Retinal pigment epithelial cell (primary cell): ENCODE measurements at regions not wholly inside any gene's neighbourhood (a gene's known extent, or its start where the extent isn't known, plus 50 kb on each side); places are given as distances from the start of the nearest gene placed in this dataset.

Source experiments
- DNase-seq: peaks from one replicate; pipeline ENCODE4 v3.0.0-alpha.2; 2010; ENCODE audit warnings: low read depth
- H3K4me3 ChIP-seq: 2 replicates; pipeline ENCODE4 v1.5.1; 2011; ENCODE audit warnings: mild to moderate bottlenecking, low read length, control low read depth, moderate library complexity
- CTCF ChIP-seq: conservative IDR thresholded peaks from 2 replicates; pipeline ENCODE4 v1.5.1; 2011; ENCODE audit warnings: low read depth, low read length, control low read depth, inconsistent platforms

- no peak for TF ChIP-seq CTCF
- H3K4me3 ChIP-seq, result no peak overlapping the region
- no peak for DNase-seq
Measured at GRCh38 chr6:98717988-98718387, 116.4 kb upstream of the POU3F2 start.

- DNase-seq, result peak; percentile 23
- TF ChIP-seq CTCF, result no peak
- no peak overlapping the region for H3K4me3 ChIP-seq
Measured at GRCh38 chr6:98724537-98724936, 109.8 kb upstream of the POU3F2 start.

- no peak for DNase-seq
- TF ChIP-seq CTCF, result no peak
- no peak overlapping the region for H3K4me3 ChIP-seq
Measured at GRCh38 chr6:98747273-98747672, 87.1 kb upstream of the POU3F2 start.

GRCh38 chr6:98747960-98748359 is 86.4 kb upstream of the POU3F2 start:
- no peak for TF ChIP-seq CTCF
- DNase-seq, result no peak
- no peak overlapping the region for H3K4me3 ChIP-seq

GRCh38 chr6:98759459-98759858 is 74.9 kb upstream of the POU3F2 start:
- H3K4me3 ChIP-seq, result no peak overlapping the region
- DNase-seq, result no peak
- no peak for TF ChIP-seq CTCF

GRCh38 chr6:98764373-98764911 is 69.9 kb upstream of the POU3F2 start:
- no peak overlapping the region for H3K4me3 ChIP-seq
- no peak for TF ChIP-seq CTCF
- DNase-seq, result no peak

- no peak for DNase-seq
- peak; percentile 59 for TF ChIP-seq CTCF
- H3K4me3 ChIP-seq, result no peak overlapping the region
Measured at GRCh38 chr6:98769546-98769945, 64.8 kb upstream of the POU3F2 start.
